GM12864 (cell line): ENCODE measurements at regions not wholly inside any gene's neighbourhood (a gene's known extent, or its start where the extent isn't known, plus 50 kb on each side); places are given as distances from the start of the nearest gene placed in this dataset.

Experiments
- DNase-seq: peaks from one replicate; pipeline ENCODE4 v3.0.0-alpha.2; 2011; ENCODE audit warnings: low read depth
- H3K4me3 ChIP-seq: 2 replicates; pipeline ENCODE4 v1.5.1; 2011; ENCODE audit warnings: mild to moderate bottlenecking, low read depth, low read length, control low read depth
- TF ChIP-seq, protein P1 (sequence below): IDR thresholded peaks from 2 replicates; pipeline ENCODE4 v1.5.1; 2011; ENCODE audit warnings: low read depth, mild to moderate bottlenecking, moderate library complexity, low read length, control low read depth, inconsistent platforms; ENCODE audit errors: missing control alignments

DNA sequence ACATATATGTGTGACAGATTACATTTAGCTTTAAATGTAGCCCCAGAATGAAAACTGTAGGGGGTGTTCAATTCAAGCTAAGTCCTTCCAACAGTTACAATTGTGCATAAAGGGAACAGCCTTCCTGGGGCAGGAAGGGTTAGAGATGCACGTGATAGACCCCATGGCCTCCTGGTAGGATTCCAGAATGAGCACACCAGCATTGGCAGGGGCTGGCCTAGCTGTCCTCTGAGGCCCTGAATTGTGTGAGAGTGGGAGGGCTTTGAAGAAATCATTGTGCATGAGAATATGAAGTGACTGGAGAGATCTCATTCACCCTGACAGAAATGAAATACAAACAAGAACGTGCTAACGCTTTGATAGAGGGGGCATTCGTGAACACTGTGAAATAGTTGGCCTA lies 663.8 kb upstream of the KLF4 start:
- H3K4me3 ChIP-seq, result no peak overlapping the region
- no peak for DNase-seq
- TF ChIP-seq, protein P1, sequence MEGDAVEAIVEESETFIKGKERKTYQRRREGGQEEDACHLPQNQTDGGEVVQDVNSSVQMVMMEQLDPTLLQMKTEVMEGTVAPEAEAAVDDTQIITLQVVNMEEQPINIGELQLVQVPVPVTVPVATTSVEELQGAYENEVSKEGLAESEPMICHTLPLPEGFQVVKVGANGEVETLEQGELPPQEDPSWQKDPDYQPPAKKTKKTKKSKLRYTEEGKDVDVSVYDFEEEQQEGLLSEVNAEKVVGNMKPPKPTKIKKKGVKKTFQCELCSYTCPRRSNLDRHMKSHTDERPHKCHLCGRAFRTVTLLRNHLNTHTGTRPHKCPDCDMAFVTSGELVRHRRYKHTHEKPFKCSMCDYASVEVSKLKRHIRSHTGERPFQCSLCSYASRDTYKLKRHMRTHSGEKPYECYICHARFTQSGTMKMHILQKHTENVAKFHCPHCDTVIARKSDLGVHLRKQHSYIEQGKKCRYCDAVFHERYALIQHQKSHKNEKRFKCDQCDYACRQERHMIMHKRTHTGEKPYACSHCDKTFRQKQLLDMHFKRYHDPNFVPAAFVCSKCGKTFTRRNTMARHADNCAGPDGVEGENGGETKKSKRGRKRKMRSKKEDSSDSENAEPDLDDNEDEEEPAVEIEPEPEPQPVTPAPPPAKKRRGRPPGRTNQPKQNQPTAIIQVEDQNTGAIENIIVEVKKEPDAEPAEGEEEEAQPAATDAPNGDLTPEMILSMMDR, result no peak

DNA sequence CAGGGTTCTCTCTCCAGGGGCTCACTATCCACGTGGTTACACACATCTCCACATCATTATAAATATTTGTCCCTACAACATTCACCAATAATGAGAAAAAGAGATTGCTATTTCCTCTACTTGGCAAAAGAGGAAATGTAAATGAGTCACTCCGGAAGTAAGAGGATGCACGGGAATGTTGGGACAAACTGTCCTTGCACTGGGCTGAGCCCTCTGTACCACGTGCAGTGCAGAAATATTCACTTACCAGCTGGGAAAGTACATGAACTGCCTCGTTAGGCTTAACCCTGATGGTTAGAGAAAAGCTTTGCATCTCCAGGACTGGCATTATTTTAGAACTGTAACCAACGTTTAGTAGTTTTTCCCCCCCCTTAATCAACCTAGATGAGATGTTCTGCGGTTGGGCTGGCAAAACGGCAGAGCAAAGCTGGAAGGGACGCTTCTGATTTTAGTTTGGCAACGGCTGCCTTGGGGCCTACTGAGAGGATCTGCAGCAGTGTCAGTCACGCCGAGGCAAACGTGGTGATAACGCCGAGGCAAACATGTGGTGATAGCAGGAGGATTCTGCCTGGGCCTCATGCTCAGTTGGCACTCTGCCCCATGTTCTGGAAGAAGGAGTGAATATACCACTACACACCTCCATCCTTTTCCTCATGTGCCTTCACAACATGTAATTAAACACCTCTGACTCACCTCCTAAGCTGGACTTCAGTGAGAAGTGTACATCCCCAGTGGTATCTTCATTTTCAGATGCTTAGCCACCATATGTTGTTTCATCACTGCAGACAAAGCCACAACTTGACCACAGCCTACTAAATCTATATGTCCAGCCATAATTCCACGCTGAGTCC lies 661.4 kb upstream of the KLF4 start:
- no peak overlapping the region for H3K4me3 ChIP-seq
- TF ChIP-seq, protein P1, result no peak
- no peak for DNase-seq

DNA sequence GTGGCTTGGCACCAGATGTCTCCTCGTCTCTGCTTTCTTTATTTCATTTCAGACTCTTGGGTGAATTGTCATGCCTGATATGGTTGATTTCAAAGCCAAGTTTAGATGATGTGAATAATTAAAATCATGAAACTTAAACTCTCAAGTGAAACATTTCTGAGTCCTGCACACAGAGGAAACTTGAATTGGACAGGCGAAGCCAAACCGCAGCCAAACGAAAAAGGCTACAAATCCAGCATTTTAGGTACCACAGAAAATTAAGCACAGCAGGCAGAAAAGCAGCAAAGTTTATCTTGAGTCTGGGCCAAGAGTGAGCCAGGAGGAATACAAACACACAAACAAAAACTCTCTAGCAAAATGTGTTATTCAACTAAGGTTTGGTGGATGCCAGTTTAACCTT lies 659.8 kb upstream of the KLF4 start:
- TF ChIP-seq, protein P1, result no peak

DNA sequence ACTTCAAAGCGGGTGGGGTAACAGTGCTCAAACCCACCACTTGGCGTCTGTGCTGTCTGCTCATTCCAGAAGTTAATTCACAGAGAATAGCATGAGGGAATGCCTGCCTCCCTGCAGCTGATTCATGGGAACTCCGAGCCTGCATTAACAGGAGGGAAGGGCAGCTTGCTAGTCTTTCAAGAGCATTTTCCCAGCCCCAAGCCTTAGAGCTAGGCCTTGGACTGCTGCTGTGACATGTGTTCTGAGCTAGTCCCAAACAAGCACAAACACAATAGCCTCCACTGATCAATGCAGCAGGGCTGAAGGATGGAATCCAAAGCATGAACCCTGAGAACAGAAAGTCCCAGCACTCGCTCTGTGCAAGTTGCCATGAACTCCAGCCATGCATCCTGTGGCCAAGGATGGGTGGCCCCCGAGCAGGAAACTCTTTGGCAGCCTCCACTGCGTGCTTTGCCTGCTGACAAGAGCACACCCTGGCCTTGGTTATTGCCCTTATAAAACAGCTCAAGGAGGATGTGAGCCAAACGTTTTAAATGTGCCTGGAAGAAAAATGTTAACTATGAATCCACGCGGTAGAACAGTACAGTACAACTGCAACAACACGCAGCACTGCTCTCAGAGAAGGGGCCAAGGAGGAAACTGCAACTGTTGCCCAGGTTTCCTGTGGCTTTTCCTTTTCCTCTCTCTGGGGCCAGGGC lies 653.1 kb upstream of the KLF4 start:
- TF ChIP-seq, protein P1, result no peak
- no peak overlapping the region for H3K4me3 ChIP-seq
- no peak for DNase-seq

More for the DNA sequence above, 659.8 kb upstream of the KLF4 start:
- H3K4me3 ChIP-seq, result no peak overlapping the region
- no peak for DNase-seq

DNA sequence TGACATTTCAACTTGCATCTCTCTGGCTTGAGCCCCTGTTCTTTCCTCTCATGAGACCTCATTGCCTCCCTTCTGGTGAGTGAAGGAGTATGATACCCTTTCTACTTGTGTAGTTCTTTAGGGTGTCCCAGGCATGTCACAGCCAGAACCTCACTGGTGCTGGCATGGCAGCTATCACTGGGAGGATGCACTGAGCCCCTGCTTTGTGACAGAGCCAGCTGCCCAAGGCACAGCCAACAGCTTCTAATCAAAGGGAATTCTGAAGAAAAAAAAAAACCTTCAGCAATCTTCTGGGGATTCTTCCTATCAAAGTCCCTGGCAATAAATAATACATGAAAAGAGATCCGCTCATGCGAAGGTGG lies 652.6 kb upstream of the KLF4 start:
- H3K4me3 ChIP-seq, result no peak overlapping the region
- TF ChIP-seq, protein P1, result no peak
- no peak for DNase-seq

DNA sequence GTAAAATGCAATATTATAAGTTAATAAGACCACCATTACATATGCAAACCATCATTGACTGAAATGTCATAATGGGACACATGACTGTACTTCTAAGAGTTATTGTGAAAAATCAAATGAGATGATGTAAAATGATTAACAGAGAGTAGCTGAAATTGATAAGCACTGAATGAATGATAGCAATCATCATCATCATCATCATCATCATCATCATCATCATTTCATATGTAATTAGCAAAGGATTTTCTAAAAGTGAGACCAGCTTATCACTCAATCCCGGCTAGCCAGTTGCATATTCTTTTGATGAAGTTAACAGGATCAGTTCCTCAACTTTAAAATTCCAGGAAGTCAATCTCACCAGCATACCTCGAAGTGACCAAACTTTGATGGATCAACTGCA lies 650.3 kb upstream of the KLF4 start:
- TF ChIP-seq, protein P1, result no peak
- no peak overlapping the region for H3K4me3 ChIP-seq
- no peak for DNase-seq

DNA sequence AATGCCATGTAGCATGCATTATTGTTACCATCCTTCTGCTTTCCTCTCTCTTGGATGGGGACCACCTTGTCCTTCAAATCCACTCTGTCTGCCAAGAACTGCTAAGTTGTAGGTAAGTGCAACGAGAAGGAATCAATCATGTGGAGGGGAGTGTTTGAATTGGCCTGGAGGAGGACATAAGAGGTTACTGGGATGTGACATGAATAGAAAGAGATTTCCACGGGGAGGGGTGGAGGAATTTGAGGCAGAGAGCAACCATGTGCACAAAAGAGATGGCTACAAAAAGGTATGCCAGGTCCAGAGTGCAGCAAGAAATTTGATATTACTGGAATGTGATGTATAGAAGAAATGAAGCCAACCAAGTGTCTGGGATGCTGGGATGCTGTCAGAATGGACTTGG lies 648.9 kb upstream of the KLF4 start:
- H3K4me3 ChIP-seq, result no peak overlapping the region
- TF ChIP-seq, protein P1, result no peak
- DNase-seq, result no peak
